H4 (cell line): ENCODE measurements at regions not wholly inside any gene's neighbourhood (a gene's known extent, or its start where the extent isn't known, plus 50 kb on each side); places are given as distances from the start of the nearest gene placed in this dataset.

Source experiments
- DNase-seq: peaks from one replicate; pipeline ENCODE4 v3.0.0-alpha.2; 2015; ENCODE audit warnings: low spot score

GRCh38 chr10:128963211-128964099 is 503.6 kb upstream of the MGMT start:
- DNase-seq, result no peak

- no peak for DNase-seq
Measured at GRCh38 chr10:128964100-128964403, 503.0 kb upstream of the MGMT start.

GRCh38 chr10:128967980-128968756 is 498.9 kb upstream of the MGMT start:
- DNase-seq, result no peak

- DNase-seq, result no peak
Measured at GRCh38 chr10:128969551-128969950, 497.5 kb upstream of the MGMT start.

- no peak for DNase-seq
Measured at GRCh38 chr10:128971374-128972035, 495.5 kb upstream of the MGMT start.

GRCh38 chr10:128972036-128972405 is 495.0 kb upstream of the MGMT start:
- DNase-seq, result no peak

- DNase-seq, result no peak
Measured at GRCh38 chr10:128973221-128973620, 493.8 kb upstream of the MGMT start.

GRCh38 chr10:128976856-128977255 is 490.2 kb upstream of the MGMT start:
- DNase-seq, result no peak

GRCh38 chr10:128978211-128978610 is 488.8 kb upstream of the MGMT start:
- no peak for DNase-seq

GRCh38 chr10:128979405-128979804 is 487.6 kb upstream of the MGMT start:
- DNase-seq, result no peak

- no peak for DNase-seq
Measured at GRCh38 chr10:128981251-128981650, 485.8 kb upstream of the MGMT start.

- no peak for DNase-seq
Measured at GRCh38 chr10:128981881-128982615, 485.0 kb upstream of the MGMT start.

- DNase-seq, result no peak
Measured at GRCh38 chr10:128982616-128982915, 484.5 kb upstream of the MGMT start.

- DNase-seq, result no peak
Measured at GRCh38 chr10:128985036-128985435, 482.0 kb upstream of the MGMT start.

- DNase-seq, result no peak
Measured at GRCh38 chr10:128990986-128991385, 476.1 kb upstream of the MGMT start.

- DNase-seq, result no peak
Measured at GRCh38 chr10:128992770-128993169, 474.3 kb upstream of the MGMT start.

GRCh38 chr10:128993443-128993842 is 473.6 kb upstream of the MGMT start:
- DNase-seq, result no peak

- DNase-seq, result no peak
Measured at GRCh38 chr10:128993911-128994538, 473.0 kb upstream of the MGMT start.

GRCh38 chr10:128994598-128995143 is 472.4 kb upstream of the MGMT start:
- DNase-seq, result no peak

GRCh38 chr10:128995676-128996075 is 471.4 kb upstream of the MGMT start:
- DNase-seq, result no peak

- DNase-seq, result no peak
Measured at GRCh38 chr10:128996092-128996491, 470.9 kb upstream of the MGMT start.
